ENCODE measurements at regions not wholly inside any gene's neighbourhood (a gene's known extent, or its start where the extent isn't known, plus 50 kb on each side); places are given as distances from the start of the nearest gene placed in this dataset.
"Not testable (repeated sequence)": the region's sequence is repeated elsewhere in the genome, so short reads cannot be mapped to it uniquely, and the experiment has no call there.

DNA sequence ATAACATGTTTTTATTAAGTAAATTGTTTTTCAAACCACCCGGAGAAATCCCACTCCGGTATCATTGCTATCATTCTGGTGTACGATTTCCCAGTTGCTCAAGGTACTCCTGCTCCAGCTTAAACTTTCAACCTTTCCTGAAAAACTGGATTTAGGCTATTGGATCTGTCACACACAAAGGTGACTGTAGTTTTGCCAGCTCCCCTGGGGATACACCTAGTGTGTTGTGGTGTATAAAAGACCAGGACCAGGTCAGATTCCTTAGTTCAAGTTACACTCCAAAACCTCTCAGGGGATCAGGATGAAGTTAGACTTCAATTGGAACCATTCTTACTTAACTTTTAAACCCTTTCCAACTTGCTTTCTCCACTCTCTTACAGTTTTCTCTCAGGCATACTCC is 303.9 kb downstream of the NOVA1 start:
- DNase-seq: no peak

DNA sequence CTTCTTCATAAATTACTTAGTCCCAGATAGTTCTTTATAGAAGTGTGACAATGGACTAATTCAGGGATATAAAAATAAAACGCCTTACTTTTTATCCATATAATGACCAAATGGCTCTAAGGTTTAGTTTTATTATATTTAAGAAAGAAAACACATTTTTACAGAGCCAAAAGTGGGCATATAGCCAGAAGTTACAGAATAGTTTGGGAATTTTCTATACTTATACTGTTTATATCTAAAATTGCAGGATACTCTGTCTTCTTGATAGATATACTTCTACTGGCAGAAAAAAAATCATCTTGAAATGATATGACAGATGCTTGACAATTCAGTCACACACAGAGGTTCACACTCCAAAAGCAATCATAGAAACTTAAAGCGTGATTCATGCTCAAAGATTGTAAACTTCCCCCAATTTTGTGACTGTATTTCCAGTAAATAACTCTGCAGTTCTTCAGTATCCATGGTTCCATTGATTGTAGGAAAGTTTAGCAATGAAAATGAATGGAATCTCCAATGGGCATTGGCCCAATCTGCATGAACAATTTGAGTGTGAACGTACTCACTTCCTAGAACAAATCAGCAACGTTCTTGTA is 307.8 kb downstream of the NOVA1 start:
- no peak for DNase-seq

DNA sequence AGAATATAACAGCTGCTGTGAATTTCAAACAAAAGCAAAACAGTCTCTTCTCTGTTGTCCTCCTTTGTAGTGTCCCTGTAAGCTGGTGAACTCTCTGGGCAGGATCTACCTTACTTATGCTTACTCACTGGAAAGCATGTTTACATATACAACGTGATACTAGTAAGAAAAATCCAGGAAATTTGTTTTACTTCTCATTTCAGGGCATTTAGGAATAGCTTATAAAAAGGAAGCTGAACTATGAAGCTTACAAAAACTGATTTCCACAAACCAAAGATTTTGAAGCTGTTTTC is 311.0 kb downstream of the NOVA1 start:
- DNase-seq: no peak

- DNase-seq: no peak
Measured at GRCh38 chr14:26286081-26286912, 311.5 kb downstream of the NOVA1 start.

GRCh38 chr14:26282578-26282977 is 315.3 kb downstream of the NOVA1 start:
- DNase-seq: no peak

DNA sequence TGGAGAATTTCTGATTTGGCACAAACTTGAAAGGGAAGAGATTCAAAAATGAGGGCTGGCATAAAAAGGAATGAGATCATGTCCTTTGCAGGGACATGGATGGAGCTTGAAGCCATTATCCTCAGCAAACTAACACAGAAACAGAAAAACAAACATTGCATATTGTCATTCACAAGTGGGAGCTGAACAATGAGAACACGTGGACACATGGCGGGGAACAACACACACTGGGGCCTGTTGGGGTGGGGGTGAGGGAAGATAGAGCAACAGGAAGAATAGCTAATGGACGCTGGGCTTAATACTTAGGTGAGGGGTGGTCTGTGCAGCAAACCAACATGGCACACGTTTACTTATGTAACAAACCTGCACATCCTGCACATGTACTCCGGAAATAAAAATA is 315.8 kb downstream of the NOVA1 start:
- not testable (repeated sequence) for DNase-seq

GRCh38 chr14:26281280-26281998 is 316.4 kb downstream of the NOVA1 start:
- DNase-seq: no peak

- no peak for DNase-seq
Measured at GRCh38 chr14:26276757-26277156, 321.1 kb downstream of the NOVA1 start.

GRCh38 chr14:26265170-26265685 is 332.6 kb downstream of the NOVA1 start:
- DNase-seq: no peak

- DNase-seq: no peak
Measured at GRCh38 chr14:26261368-26262122, 336.3 kb downstream of the NOVA1 start.

GRCh38 chr14:26255213-26255612 is 342.6 kb downstream of the NOVA1 start:
- DNase-seq: no peak

GRCh38 chr14:26252176-26252575 is 345.7 kb downstream of the NOVA1 start:
- no peak for DNase-seq

DNA sequence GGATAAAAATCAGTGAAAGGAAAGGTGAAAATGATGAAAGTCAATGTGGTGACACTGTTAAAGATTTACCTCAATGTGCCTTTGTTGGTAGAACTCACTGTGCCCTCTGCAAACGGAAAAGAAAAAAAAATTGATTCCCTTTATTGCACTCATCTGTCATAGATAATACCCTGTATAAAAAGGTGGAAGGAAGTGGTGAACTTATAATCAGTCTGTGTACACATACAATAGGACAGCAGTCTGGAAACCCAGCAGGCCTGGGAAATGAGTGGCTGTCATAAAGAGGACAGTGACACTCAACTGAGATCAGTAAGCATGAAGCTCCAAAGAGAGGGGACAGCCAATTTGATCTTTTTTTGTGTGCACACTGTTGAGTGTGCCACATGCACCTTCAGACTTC is 364.7 kb downstream of the NOVA1 start:
- no peak for DNase-seq

DNA sequence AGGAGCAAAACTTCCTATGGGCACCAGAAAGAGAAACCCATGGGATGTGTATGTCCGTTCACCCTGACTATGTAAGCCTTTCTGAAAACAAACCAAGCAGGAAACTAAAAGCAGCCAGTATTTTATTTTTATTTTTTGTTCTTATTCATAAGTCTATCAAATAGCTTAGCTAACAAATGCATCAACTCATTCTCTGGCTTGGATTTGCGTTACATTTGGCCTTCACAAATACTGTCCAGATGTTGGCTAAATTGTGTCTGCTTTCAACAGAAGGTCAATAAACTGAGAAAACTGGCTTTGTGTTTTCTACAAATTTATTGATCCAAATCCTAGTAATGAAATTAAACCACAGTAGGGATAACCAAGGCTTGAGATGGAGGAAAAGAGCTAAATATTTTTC is 379.0 kb downstream of the NOVA1 start:
- no peak for DNase-seq

- no peak for DNase-seq
Measured at GRCh38 chr14:26217778-26218177, 380.1 kb downstream of the NOVA1 start.

DNA sequence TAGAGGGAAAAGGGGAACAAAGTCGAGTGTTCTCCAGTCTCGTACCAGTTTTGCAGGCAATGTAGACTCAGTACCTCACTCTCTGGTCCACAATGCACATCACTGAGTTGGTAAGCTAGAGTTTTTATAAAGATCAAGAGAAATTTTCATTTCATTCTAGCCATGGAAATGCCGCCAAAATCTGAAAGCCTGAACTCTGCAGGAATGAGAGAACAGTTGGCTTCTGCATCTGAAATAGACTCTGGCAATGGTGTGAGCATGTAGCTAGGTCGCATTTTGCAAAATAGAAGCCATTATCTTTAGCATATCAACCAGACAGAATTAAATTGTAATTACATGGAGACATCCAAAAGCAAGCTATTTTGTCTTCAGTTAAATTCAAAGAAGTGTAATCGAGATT is 381.0 kb downstream of the NOVA1 start:
- DNase-seq: no peak

- no peak for DNase-seq
Measured at GRCh38 chr14:26213846-26214575, 383.8 kb downstream of the NOVA1 start.

- DNase-seq: no peak
Measured at GRCh38 chr14:26209699-26210098, 388.1 kb downstream of the NOVA1 start.

DNA sequence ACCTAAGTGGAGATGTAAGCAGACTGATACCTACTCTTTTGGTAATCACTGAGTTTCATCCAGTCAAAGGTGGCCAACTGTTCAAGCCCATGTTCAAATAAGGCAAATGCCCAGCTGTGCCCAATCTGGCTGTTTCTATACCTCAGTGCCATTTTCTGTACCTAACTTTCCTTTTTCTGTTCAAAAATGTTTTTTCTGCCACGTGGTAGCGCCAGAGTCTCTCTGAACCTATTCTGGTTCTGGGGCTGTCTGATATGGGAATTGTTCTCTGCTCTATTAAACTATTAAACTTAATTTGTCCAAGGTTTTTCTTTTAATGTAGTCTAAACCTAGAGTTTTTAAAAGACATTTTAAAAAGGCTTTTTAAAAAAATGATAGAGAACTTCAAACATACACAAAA is 391.2 kb downstream of the NOVA1 start:
- no peak for DNase-seq

GRCh38 chr14:26204728-26205479 is 392.9 kb downstream of the NOVA1 start:
- DNase-seq: no peak

- DNase-seq: no peak
Measured at GRCh38 chr14:26204366-26204727, 393.5 kb downstream of the NOVA1 start.

DNA sequence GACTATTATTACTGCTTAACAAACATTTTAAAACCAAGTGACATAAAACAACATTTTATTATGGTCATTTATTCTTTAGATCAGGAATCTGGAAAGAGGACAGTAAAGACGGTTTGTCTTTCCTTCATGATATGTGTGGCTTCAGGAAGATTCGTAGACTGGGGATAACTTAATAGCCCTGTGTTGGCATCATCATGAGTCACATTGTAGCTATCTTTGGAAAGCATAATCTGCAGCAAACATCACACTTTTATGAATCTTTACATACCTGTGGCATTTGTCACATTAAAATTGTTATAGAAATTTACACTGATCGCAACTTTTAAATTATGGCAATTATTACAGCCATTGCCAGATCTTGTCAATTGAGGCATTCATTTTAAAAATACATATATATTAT is 397.1 kb downstream of the NOVA1 start:
- no peak for DNase-seq

All from GF-D8 (cell line).